ENCODE measurements at regions not wholly inside any gene's neighbourhood (a gene's known extent, or its start where the extent isn't known, plus 50 kb on each side); places are given as distances from the start of the nearest gene placed in this dataset.

- TF ChIP-seq, protein P1, sequence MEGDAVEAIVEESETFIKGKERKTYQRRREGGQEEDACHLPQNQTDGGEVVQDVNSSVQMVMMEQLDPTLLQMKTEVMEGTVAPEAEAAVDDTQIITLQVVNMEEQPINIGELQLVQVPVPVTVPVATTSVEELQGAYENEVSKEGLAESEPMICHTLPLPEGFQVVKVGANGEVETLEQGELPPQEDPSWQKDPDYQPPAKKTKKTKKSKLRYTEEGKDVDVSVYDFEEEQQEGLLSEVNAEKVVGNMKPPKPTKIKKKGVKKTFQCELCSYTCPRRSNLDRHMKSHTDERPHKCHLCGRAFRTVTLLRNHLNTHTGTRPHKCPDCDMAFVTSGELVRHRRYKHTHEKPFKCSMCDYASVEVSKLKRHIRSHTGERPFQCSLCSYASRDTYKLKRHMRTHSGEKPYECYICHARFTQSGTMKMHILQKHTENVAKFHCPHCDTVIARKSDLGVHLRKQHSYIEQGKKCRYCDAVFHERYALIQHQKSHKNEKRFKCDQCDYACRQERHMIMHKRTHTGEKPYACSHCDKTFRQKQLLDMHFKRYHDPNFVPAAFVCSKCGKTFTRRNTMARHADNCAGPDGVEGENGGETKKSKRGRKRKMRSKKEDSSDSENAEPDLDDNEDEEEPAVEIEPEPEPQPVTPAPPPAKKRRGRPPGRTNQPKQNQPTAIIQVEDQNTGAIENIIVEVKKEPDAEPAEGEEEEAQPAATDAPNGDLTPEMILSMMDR (IDR thresholded peaks at IDR 0.05; ENCODE audit: low read depth, low read length, poor library complexity, severe bottlenecking), result no peak
- TF ChIP-seq EZH2phosphoT487 (IDR thresholded peaks at IDR 0.05; ENCODE audit: borderline replicate concordance, low read length), result no peak
- H3K79me2 ChIP-seq (ENCODE audit: control insufficient read depth, low read length), result no peaks in the 10 kb centered on the region
Measured at GRCh38 chr3:158994386-158994785, 192.5 kb downstream of the MFSD1 start.

DNA sequence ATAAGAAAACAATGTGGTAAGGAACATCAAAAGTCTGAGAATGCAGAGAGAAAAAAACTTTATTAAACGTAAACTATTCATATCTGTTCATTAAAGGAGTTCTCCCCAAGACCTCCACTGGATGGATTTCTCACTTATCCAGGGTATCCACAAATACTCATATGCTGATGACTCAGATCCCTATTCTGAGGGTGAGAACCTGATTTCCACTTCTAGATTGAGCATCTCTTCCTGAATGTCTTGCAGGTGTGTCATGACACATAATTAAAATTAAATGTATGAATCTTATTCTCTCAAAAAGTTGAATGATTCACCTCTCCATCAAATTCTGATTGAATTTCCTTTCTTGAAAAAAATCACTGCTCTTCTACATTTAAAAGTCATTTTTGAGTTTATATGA, 199.9 kb downstream of the MFSD1 start:
- H3K9me3 ChIP-seq (ENCODE audit: control insufficient read depth, insufficient read depth, low read length), result no peaks in the 10 kb centered on the region
- H4K20me1 ChIP-seq (ENCODE audit: control insufficient read depth, insufficient read depth, low read depth, low read length), result no peaks in the 10 kb centered on the region
- no peak for TF ChIP-seq EZH2phosphoT487 (IDR thresholded peaks at IDR 0.05; ENCODE audit: borderline replicate concordance, low read length)
- TF ChIP-seq, protein P1 (IDR thresholded peaks at IDR 0.05; ENCODE audit: low read depth, low read length, poor library complexity, severe bottlenecking), result no peak
- no peaks in the 10 kb centered on the region for H3K9me2 ChIP-seq (replicated peaks; ENCODE audit: control insufficient read depth, low read length)
- H3K27me3 ChIP-seq (ENCODE audit: control insufficient read depth, low read length), result no peaks in the 10 kb centered on the region
- H3K4me1 ChIP-seq (ENCODE audit: control insufficient read depth, low read length), result no peaks in the 10 kb centered on the region
- H3K27ac ChIP-seq (ENCODE audit: low read depth, low read length), result no peak overlapping the region
- H3K4me2 ChIP-seq (ENCODE audit: low read length), result no peak overlapping the region
- H3K79me2 ChIP-seq (ENCODE audit: control insufficient read depth, low read length), result no peaks in the 10 kb centered on the region
- H3K4me3 ChIP-seq (ENCODE audit: low read length), result no peak overlapping the region
- no peaks in the 10 kb centered on the region for H3K36me3 ChIP-seq (ENCODE audit: control insufficient read depth, low read length)
- H3F3A ChIP-seq (ENCODE audit: control insufficient read depth, insufficient read depth), result no peaks in the 10 kb centered on the region

More at GRCh38 chr3:158994386-158994785, 192.5 kb downstream of the MFSD1 start:
- Histone ChIP-seq H3F3A (ENCODE audit: control insufficient read depth, insufficient read depth) (no peaks in the 10 kb centered on the region), H3K4me1 (ENCODE audit: control insufficient read depth, low read length) (no peaks in the 10 kb centered on the region), H3K27me3 (ENCODE audit: control insufficient read depth, low read length) (no peaks in the 10 kb centered on the region), H3K4me3 (ENCODE audit: low read length) (no peak overlapping the region), H3K27ac (ENCODE audit: low read depth, low read length) (no peak overlapping the region), H3K9me2 (replicated peaks; ENCODE audit: control insufficient read depth, low read length) (no peaks in the 10 kb centered on the region), H3K4me2 (ENCODE audit: low read length) (no peak overlapping the region), H3K9me3 (ENCODE audit: control insufficient read depth, insufficient read depth, low read length) (no peaks in the 10 kb centered on the region), H4K20me1 (ENCODE audit: control insufficient read depth, insufficient read depth, low read depth, low read length) (no peaks in the 10 kb centered on the region), H3K36me3 (ENCODE audit: control insufficient read depth, low read length) (no peaks in the 10 kb centered on the region)

DNA sequence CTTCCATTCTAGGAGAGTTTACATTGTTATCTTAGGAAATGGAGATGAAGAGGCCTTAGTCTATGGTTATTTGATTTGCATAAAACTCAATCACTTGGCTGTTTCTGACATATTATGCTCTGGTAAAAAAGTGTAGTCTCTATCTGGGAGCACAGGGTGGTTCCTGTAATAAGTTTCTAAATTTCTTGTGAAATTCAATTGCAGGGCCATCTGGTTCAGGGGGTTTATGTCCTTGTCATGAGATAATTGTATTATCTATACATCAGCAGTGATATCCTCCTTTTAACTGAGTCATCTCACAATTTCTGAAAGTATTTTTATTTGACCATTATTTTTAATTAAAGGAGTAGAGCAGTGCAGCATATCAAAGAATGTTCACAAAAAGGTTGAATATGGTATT, 203.3 kb downstream of the MFSD1 start:
- H3K4me2 ChIP-seq (ENCODE audit: low read length), result no peak overlapping the region
- no peaks in the 10 kb centered on the region for H3K79me2 ChIP-seq (ENCODE audit: control insufficient read depth, low read length)
- no peaks in the 10 kb centered on the region for H3K27me3 ChIP-seq (ENCODE audit: control insufficient read depth, low read length)
- H3K36me3 ChIP-seq (ENCODE audit: control insufficient read depth, low read length), result no peaks in the 10 kb centered on the region
- no peaks in the 10 kb centered on the region for H3K9me2 ChIP-seq (replicated peaks; ENCODE audit: control insufficient read depth, low read length)
- H3K4me1 ChIP-seq (ENCODE audit: control insufficient read depth, low read length), result no peaks in the 10 kb centered on the region
- H3F3A ChIP-seq (ENCODE audit: control insufficient read depth, insufficient read depth), result no peaks in the 10 kb centered on the region
- H4K20me1 ChIP-seq (ENCODE audit: control insufficient read depth, insufficient read depth, low read depth, low read length), result no peaks in the 10 kb centered on the region
- no peak for TF ChIP-seq EZH2phosphoT487 (IDR thresholded peaks at IDR 0.05; ENCODE audit: borderline replicate concordance, low read length)
- TF ChIP-seq, protein P1 (IDR thresholded peaks at IDR 0.05; ENCODE audit: low read depth, low read length, poor library complexity, severe bottlenecking), result no peak
- no peaks in the 10 kb centered on the region for H3K9me3 ChIP-seq (ENCODE audit: control insufficient read depth, insufficient read depth, low read length)
- no peak overlapping the region for H3K4me3 ChIP-seq (ENCODE audit: low read length)
- H3K27ac ChIP-seq (ENCODE audit: low read depth, low read length), result no peak overlapping the region

DNA sequence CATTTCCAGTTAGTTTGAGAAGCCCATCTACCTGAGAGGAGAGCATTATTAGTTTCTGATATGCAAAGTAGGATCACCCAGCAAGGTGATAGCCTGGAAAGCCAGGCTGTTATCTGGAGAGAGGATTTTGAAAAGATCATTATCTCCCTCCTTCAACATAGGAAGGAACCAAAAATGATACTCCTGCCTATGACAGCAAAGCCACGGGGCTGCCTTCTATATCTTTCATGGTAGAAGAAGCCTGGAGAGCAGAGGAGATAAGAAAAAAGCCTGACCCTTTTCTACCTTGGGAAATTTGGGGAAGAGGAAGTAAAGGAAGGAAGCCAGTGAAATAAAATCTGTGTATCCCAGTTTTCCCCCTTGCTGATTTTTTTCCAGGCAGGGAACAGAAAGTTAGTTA, 205.5 kb downstream of the MFSD1 start:
- TF ChIP-seq, protein P1 (IDR thresholded peaks at IDR 0.05; ENCODE audit: low read depth, low read length, poor library complexity, severe bottlenecking), result no peak
- TF ChIP-seq EZH2phosphoT487 (IDR thresholded peaks at IDR 0.05; ENCODE audit: borderline replicate concordance, low read length), result no peak
- Histone ChIP-seq H3K27me3 (ENCODE audit: control insufficient read depth, low read length) (no peaks in the 10 kb centered on the region), H3K36me3 (ENCODE audit: control insufficient read depth, low read length) (no peaks in the 10 kb centered on the region), H4K20me1 (ENCODE audit: control insufficient read depth, insufficient read depth, low read depth, low read length) (no peaks in the 10 kb centered on the region), H3K9me2 (replicated peaks; ENCODE audit: control insufficient read depth, low read length) (no peaks in the 10 kb centered on the region), H3F3A (ENCODE audit: control insufficient read depth, insufficient read depth) (no peaks in the 10 kb centered on the region), H3K79me2 (ENCODE audit: control insufficient read depth, low read length) (no peaks in the 10 kb centered on the region), H3K4me2 (ENCODE audit: low read length) (no peak overlapping the region), H3K9me3 (ENCODE audit: control insufficient read depth, insufficient read depth, low read length) (no peaks in the 10 kb centered on the region), H3K27ac (ENCODE audit: low read depth, low read length) (no peak overlapping the region), H3K4me3 (ENCODE audit: low read length) (no peak overlapping the region), H3K4me1 (ENCODE audit: control insufficient read depth, low read length) (no peaks in the 10 kb centered on the region)

Measured in DOHH2 (cell line).